ENCODE measurements at regions not wholly inside any gene's neighbourhood (a gene's known extent, or its start where the extent isn't known, plus 50 kb on each side); places are given as distances from the start of the nearest gene placed in this dataset.

GRCh38 chr12:97316321-97316720, 146.3 kb upstream of the RMST start:
- DNase-seq (ENCODE audit: extremely low read depth, low read depth, low spot score) = no peak

- DNase-seq (ENCODE audit: extremely low read depth, low read depth, low spot score) = no peak
Observed at GRCh38 chr12:97321621-97322020, 141.0 kb upstream of the RMST start.

GRCh38 chr12:97322388-97322787, 140.2 kb upstream of the RMST start:
- no peak for DNase-seq (ENCODE audit: extremely low read depth, low read depth, low spot score)

- DNase-seq (ENCODE audit: extremely low read depth, low read depth, low spot score) = no peak
Observed at GRCh38 chr12:97323154-97323553, 139.4 kb upstream of the RMST start.

- no peak for DNase-seq (ENCODE audit: extremely low read depth, low read depth, low spot score)
Observed at GRCh38 chr12:97324471-97324870, 138.1 kb upstream of the RMST start.

GRCh38 chr12:97335115-97335514, 127.5 kb upstream of the RMST start:
- no peak for DNase-seq (ENCODE audit: extremely low read depth, low read depth, low spot score)

GRCh38 chr12:97336900-97337751, 125.5 kb upstream of the RMST start:
- no peak for DNase-seq (ENCODE audit: extremely low read depth, low read depth, low spot score)

GRCh38 chr12:97342130-97342529, 120.5 kb upstream of the RMST start:
- no peak for DNase-seq (ENCODE audit: extremely low read depth, low read depth, low spot score)

- no peak for DNase-seq (ENCODE audit: extremely low read depth, low read depth, low spot score)
Observed at GRCh38 chr12:97347956-97348355, 114.6 kb upstream of the RMST start.

GRCh38 chr12:97358361-97358760, 104.2 kb upstream of the RMST start:
- no peak for DNase-seq (ENCODE audit: extremely low read depth, low read depth, low spot score)

GRCh38 chr12:97359021-97359690, 103.4 kb upstream of the RMST start:
- no peak for DNase-seq (ENCODE audit: extremely low read depth, low read depth, low spot score)

- DNase-seq (ENCODE audit: extremely low read depth, low read depth, low spot score) = no peak
Observed at GRCh38 chr12:97363693-97364092, 98.9 kb upstream of the RMST start.

- no peak for DNase-seq (ENCODE audit: extremely low read depth, low read depth, low spot score)
Observed at GRCh38 chr12:97368462-97369163, 94.0 kb upstream of the RMST start.

- DNase-seq (ENCODE audit: extremely low read depth, low read depth, low spot score) = no peak
Observed at GRCh38 chr12:97375310-97375709, 87.3 kb upstream of the RMST start.

- DNase-seq (ENCODE audit: extremely low read depth, low read depth, low spot score) = no peak
Observed at GRCh38 chr12:97380440-97380839, 82.2 kb upstream of the RMST start.

GRCh38 chr12:97385121-97385520, 77.5 kb upstream of the RMST start:
- no peak for DNase-seq (ENCODE audit: extremely low read depth, low read depth, low spot score)

- DNase-seq (ENCODE audit: extremely low read depth, low read depth, low spot score) = no peak
Observed at GRCh38 chr12:97386133-97386581, 76.4 kb upstream of the RMST start.

GRCh38 chr12:97387844-97388243, 74.8 kb upstream of the RMST start:
- no peak for DNase-seq (ENCODE audit: extremely low read depth, low read depth, low spot score)

GRCh38 chr12:97394657-97395056, 67.9 kb upstream of the RMST start:
- no peak for DNase-seq (ENCODE audit: extremely low read depth, low read depth, low spot score)

GRCh38 chr12:97397008-97397407, 65.6 kb upstream of the RMST start:
- DNase-seq (ENCODE audit: extremely low read depth, low read depth, low spot score) = no peak

- DNase-seq (ENCODE audit: extremely low read depth, low read depth, low spot score) = no peak
Observed at GRCh38 chr12:97398704-97399103, 63.9 kb upstream of the RMST start.

GRCh38 chr12:97404093-97404492, 58.5 kb upstream of the RMST start:
- no peak for DNase-seq (ENCODE audit: extremely low read depth, low read depth, low spot score)

Measured in glomerular endothelial cell (primary cell).